HFFc6 (cell line): ENCODE measurements at regions not wholly inside any gene's neighbourhood (a gene's known extent, or its start where the extent isn't known, plus 50 kb on each side); places are given as distances from the start of the nearest gene placed in this dataset.

Source experiments
- DNase-seq: peaks from one replicate; pipeline ENCODE4 v3.0.0-alpha.2; 2018
- H3K27ac Mint-ChIP-seq: 2 replicates; pipeline ENCODE4 v1.8.0; 2020; ENCODE audit warnings: mild to moderate bottlenecking, mixed read lengths
- H3K27me3 Mint-ChIP-seq: 2 replicates; pipeline ENCODE4 v1.8.0; 2021; ENCODE audit warnings: mild to moderate bottlenecking, moderate library complexity, mixed read lengths; ENCODE audit not compliant: insufficient read depth
- H3K36me3 Mint-ChIP-seq: 2 replicates; pipeline ENCODE4 v1.8.0; 2021; ENCODE audit warnings: low read depth, mixed read lengths
- H3K4me1 Mint-ChIP-seq: 2 replicates; pipeline ENCODE4 v1.8.0; 2020; ENCODE audit warnings: low read depth, mixed read lengths
- H3K4me3 Mint-ChIP-seq: 2 replicates; pipeline ENCODE4 v1.8.0; 2020; ENCODE audit warnings: mild to moderate bottlenecking, moderate library complexity, mixed read lengths
- H3K9me3 Mint-ChIP-seq: 2 replicates; pipeline ENCODE4 v1.8.0; 2020; ENCODE audit warnings: mild to moderate bottlenecking, mixed read lengths
- TF ChIP-seq, protein P1 (sequence below): fragments of 200-600 bp; sonication (generic); IDR thresholded peaks from 2 replicates; pipeline ENCODE4 v1.5.0; 2021; ENCODE audit warnings: antibody characterized with exemption, mild to moderate bottlenecking

DNA sequence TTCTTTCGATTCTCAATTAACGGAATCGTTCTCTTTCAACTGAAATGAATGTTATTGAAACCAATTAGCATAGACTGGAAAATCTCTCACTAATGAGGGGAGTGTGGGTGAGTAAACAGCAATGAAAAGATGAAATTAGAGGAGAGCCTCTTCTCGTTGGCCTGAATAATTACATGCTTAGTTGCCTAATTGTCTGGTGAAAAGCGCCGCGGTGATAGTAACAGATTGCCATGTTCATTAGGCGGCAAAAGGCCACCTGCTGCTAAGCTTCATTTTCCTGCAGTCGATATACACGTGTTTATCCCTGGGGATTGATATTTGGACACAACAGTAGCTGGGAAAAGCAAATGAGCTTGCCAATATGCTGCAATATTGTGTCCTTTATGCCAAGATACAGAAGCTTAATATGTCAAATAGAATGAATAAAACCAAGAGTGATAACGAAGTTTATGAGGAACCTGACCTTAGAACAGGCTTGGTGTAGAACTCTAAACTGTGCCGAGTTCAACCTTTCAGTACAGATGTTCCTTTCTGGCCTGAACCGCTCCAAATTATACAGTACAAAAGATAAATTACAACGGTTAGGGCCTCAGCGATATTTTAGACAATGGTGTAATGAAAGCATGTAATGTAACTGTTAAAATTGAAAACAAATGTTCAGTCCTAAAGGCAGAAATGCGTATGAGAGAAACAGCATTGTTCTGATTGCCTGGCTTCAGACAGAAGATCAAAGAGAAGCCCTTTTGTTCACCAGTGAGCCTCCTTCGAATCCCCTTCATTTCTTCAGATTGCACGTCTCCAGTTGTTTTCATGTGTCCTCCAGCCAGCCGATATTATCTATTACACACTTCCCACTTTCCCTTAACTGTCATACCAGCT lies 185.2 kb downstream of the SHOX2 start:
- H3K9me3 Mint-ChIP-seq = no peaks in the 10 kb centered on the region
- H3K27me3 Mint-ChIP-seq = peaks cover 3% of the 10 kb centered on the region
- no peaks in the 10 kb centered on the region for H3K36me3 Mint-ChIP-seq
- H3K4me1 Mint-ChIP-seq = peaks cover 14% of the 10 kb centered on the region; the same call in 1 of the 2 replicates
- H3K27ac Mint-ChIP-seq = no peak overlapping the region
- DNase-seq = no peak
- H3K4me3 Mint-ChIP-seq = no peak overlapping the region; the same call in 1 of the 2 replicates
- TF ChIP-seq, protein P1, sequence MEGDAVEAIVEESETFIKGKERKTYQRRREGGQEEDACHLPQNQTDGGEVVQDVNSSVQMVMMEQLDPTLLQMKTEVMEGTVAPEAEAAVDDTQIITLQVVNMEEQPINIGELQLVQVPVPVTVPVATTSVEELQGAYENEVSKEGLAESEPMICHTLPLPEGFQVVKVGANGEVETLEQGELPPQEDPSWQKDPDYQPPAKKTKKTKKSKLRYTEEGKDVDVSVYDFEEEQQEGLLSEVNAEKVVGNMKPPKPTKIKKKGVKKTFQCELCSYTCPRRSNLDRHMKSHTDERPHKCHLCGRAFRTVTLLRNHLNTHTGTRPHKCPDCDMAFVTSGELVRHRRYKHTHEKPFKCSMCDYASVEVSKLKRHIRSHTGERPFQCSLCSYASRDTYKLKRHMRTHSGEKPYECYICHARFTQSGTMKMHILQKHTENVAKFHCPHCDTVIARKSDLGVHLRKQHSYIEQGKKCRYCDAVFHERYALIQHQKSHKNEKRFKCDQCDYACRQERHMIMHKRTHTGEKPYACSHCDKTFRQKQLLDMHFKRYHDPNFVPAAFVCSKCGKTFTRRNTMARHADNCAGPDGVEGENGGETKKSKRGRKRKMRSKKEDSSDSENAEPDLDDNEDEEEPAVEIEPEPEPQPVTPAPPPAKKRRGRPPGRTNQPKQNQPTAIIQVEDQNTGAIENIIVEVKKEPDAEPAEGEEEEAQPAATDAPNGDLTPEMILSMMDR = no peak

DNA sequence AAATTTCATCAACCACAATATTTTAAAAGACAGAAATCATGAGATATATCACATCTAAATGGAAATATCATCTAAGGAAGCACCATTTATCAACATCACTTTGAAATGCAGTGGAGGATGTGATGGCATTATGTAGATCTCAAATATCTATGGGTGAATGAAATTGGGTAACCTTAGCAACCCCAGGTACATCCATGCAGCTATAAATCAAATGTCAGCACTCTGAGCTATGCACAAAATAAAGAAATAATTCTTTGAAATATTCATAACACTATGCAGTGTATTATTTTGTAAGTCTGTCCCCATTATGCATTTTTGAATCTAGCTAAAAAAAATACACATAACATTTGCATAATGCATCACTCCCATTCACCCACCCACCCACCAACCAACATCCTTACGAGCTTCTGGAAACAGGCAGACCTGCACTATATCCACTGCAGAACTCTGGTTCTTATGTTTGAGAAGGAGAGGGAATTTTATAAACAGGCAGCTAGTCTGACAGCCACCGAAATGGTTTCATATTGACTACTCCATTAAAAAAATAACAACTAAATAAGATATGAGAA lies 186.8 kb downstream of the SHOX2 start:
- peaks cover 3% of the 10 kb centered on the region for H3K27me3 Mint-ChIP-seq
- H3K4me3 Mint-ChIP-seq = no peak overlapping the region
- no peak for DNase-seq
- TF ChIP-seq, protein P1 = no peak
- no peaks in the 10 kb centered on the region for H3K36me3 Mint-ChIP-seq
- no peak overlapping the region for H3K27ac Mint-ChIP-seq
- no peaks in the 10 kb centered on the region for H3K9me3 Mint-ChIP-seq
- H3K4me1 Mint-ChIP-seq = peaks cover 14% of the 10 kb centered on the region; the same call in 1 of the 2 replicates

DNA sequence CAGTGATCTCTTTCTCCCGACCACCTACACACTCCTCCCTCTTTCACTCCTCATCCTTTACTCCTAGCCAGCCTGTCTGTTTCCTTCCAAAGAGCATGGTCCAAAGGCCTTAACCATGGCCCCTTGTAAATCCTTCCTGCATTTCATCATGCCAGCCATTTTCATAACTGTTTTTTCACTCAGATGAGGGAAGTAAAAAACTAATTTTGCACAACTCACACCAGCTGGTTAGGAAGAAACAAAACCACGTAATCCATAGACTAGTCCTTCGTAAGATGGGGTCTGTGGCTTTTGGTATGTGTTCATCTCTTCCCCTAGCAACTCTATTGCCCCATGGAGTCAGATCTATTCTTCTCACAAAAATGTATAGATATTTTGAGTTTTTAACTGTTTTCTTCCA lies 187.8 kb downstream of the SHOX2 start:
- H3K4me1 Mint-ChIP-seq = peaks cover 14% of the 10 kb centered on the region; the same call in 1 of the 2 replicates
- no peaks in the 10 kb centered on the region for H3K9me3 Mint-ChIP-seq
- no peaks in the 10 kb centered on the region for H3K36me3 Mint-ChIP-seq
- no peak overlapping the region for H3K27ac Mint-ChIP-seq
- H3K4me3 Mint-ChIP-seq = no peak overlapping the region
- no peak for DNase-seq
- peaks cover 3% of the 10 kb centered on the region for H3K27me3 Mint-ChIP-seq
- TF ChIP-seq, protein P1 = no peak

DNA sequence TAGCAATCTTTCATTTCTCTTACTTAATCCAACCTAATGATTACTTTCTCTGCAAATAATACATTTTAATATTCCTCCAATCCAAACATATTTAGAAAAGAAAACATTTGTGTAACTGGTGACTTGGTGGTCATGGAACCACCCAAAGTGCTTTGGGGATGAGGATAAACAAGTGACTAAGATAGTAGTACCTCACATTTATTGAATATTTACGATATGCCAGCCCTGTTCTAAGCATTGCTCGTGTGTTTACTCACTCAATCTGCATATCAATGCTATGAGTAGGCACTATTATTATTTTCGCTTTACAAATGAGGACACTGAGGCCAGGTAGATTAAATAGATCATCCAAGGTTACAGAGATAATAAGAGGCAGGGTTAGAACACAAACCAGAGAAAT lies 189.5 kb downstream of the SHOX2 start:
- H3K27ac Mint-ChIP-seq = no peak overlapping the region
- TF ChIP-seq, protein P1 = no peak
- H3K36me3 Mint-ChIP-seq = no peaks in the 10 kb centered on the region
- DNase-seq = no peak
- peaks cover 12% of the 10 kb centered on the region; the same call in 1 of the 2 replicates for H3K4me1 Mint-ChIP-seq
- H3K9me3 Mint-ChIP-seq = no peaks in the 10 kb centered on the region
- peaks cover 3% of the 10 kb centered on the region for H3K27me3 Mint-ChIP-seq
- no peak overlapping the region for H3K4me3 Mint-ChIP-seq

DNA sequence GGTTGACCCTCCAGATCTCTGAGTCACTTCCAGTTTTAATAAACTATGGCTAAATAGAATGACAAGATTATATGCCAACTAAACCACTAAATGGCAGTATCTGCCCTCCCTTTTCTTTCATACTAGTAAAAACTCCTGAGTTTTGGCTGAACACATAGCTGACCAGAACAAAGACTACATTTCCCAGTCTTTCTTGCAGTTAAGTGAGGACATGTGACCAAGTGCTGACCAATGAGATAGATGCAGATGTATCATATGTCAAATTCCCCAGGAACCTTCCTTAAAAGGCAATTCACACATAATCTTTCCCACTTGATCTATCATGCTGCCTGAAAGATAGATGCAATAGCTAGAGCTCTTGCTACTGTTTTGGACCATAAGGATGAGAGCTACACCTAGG lies 191.3 kb downstream of the SHOX2 start:
- Mint-ChIP-seq H3K4me3 (no peak overlapping the region), H3K27ac (no peak overlapping the region), H3K4me1 (peaks cover 6% of the 10 kb centered on the region; the same call in 1 of the 2 replicates), H3K9me3 (no peaks in the 10 kb centered on the region), H3K27me3 (peaks cover 5% of the 10 kb centered on the region), H3K36me3 (no peaks in the 10 kb centered on the region)
- no peak for DNase-seq
- TF ChIP-seq, protein P1 = no peak
